ENCODE measurements at regions not wholly inside any gene's neighbourhood (a gene's known extent, or its start where the extent isn't known, plus 50 kb on each side); places are given as distances from the start of the nearest gene placed in this dataset.

DNA sequence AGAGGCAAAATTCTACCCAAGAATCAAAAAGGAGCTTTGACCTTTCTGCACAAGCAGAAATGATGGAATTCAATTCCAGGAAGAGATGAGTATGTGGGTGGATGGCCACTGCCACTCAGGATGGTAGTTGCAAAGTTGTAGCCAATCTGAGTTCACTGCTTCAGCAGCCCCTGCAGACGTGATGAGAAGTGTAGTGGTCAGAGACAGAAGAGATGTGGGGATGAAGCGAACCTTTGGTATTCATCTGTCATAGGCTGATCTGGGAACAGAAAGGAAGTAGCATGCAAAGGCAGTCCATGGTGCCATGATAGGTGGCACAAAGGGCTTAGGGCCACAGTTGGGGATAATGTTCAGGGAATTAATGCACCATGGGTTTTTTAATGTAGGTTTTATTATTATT lies 81.1 kb upstream of the PGBD5 start:
- ChIA-PET POLR2A (no interaction called here), CTCF (interaction anchor here (1.1 kb wide), 1 partner anchor 13 kb away, joined by 3 read pairs; no protein-coding TSS in a partner anchor)
- no peak overlapping the region for H2AFZ ChIP-seq (ENCODE audit: low read depth)
- no peaks in the 10 kb centered on the region for H3K9me3 ChIP-seq
- no peaks in the 10 kb centered on the region for H3K9me2 ChIP-seq
- TF ChIP-seq, protein P1, sequence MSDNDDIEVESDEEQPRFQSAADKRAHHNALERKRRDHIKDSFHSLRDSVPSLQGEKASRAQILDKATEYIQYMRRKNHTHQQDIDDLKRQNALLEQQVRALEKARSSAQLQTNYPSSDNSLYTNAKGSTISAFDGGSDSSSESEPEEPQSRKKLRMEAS (IDR thresholded peaks at IDR 0.05; ENCODE audit: low read depth) = no peak
- TF ChIP-seq, protein P2, sequence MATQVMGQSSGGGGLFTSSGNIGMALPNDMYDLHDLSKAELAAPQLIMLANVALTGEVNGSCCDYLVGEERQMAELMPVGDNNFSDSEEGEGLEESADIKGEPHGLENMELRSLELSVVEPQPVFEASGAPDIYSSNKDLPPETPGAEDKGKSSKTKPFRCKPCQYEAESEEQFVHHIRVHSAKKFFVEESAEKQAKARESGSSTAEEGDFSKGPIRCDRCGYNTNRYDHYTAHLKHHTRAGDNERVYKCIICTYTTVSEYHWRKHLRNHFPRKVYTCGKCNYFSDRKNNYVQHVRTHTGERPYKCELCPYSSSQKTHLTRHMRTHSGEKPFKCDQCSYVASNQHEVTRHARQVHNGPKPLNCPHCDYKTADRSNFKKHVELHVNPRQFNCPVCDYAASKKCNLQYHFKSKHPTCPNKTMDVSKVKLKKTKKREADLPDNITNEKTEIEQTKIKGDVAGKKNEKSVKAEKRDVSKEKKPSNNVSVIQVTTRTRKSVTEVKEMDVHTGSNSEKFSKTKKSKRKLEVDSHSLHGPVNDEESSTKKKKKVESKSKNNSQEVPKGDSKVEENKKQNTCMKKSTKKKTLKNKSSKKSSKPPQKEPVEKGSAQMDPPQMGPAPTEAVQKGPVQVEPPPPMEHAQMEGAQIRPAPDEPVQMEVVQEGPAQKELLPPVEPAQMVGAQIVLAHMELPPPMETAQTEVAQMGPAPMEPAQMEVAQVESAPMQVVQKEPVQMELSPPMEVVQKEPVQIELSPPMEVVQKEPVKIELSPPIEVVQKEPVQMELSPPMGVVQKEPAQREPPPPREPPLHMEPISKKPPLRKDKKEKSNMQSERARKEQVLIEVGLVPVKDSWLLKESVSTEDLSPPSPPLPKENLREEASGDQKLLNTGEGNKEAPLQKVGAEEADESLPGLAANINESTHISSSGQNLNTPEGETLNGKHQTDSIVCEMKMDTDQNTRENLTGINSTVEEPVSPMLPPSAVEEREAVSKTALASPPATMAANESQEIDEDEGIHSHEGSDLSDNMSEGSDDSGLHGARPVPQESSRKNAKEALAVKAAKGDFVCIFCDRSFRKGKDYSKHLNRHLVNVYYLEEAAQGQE (IDR thresholded peaks at IDR 0.05; ENCODE audit: low read depth, low read length) = no peak
- TF ChIP-seq, protein P3, sequence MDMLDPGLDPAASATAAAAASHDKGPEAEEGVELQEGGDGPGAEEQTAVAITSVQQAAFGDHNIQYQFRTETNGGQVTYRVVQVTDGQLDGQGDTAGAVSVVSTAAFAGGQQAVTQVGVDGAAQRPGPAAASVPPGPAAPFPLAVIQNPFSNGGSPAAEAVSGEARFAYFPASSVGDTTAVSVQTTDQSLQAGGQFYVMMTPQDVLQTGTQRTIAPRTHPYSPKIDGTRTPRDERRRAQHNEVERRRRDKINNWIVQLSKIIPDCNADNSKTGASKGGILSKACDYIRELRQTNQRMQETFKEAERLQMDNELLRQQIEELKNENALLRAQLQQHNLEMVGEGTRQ (IDR thresholded peaks at IDR 0.05; ENCODE audit: borderline replicate concordance, low read depth, low read length) = no peak
- no peak for TF ChIP-seq EZH2phosphoT487 (IDR thresholded peaks at IDR 0.05; ENCODE audit: borderline replicate concordance, low read depth)
- H3K27ac ChIP-seq (ENCODE audit: low read depth in 2 of 2, low read length in 1 of 2) = no peak overlapping the region
- H3K4me1 ChIP-seq (ENCODE audit: control insufficient read depth in 1 of 2, insufficient read depth in 2 of 2, low read depth in 1 of 2, low read length in 1 of 2) = no peaks in the 10 kb centered on the region; a peak in 1 of 4 replicates
- WGBS (ENCODE audit: low lambda C conversion rate) = 25% methylated on average over 2 of the region's 2 CpGs
- DNase-seq = no peak
- no peak overlapping the region for H3K9ac ChIP-seq
- no peaks in the 10 kb centered on the region for H4K20me1 ChIP-seq (ENCODE audit: insufficient read depth)
- no peaks in the 10 kb centered on the region for H3F3A ChIP-seq (replicated peaks; ENCODE audit: insufficient read depth)
- H3K4me3 ChIP-seq (ENCODE audit: low read depth in 2 of 2, low read length in 1 of 2) = no peak overlapping the region
- no peaks in the 10 kb centered on the region for H3K36me3 ChIP-seq (replicated peaks in 1 of 2; ENCODE audit: control insufficient read depth in 1 of 2, insufficient read depth in 2 of 2, low read length in 1 of 2)
- H3K4me2 ChIP-seq = no peak overlapping the region
- H3K79me2 ChIP-seq (ENCODE audit: insufficient read depth) = no peaks in the 10 kb centered on the region
- H3K27me3 ChIP-seq (ENCODE audit: insufficient read depth) = no peaks in the 10 kb centered on the region

DNA sequence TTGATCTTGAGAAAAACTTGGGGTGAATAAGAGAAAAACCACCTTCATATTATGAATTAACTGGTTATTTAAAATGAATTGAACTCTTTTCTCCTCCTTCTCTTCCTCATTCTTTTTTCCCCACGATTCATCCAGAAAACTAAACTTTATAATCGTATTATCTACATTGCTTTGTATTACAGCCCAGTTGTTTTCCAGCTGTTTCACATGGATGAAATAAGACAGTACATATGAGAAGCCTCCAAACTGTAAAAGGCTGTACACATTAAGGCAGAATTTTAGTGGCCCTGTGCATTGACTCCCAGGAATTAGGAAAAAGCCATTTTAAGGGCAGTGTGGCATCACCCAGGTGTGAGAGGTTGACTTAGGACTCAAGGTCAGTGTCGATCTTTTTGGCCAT lies 80.3 kb upstream of the PGBD5 start:
- no peaks in the 10 kb centered on the region; a peak in 1 of 4 replicates for H3K4me1 ChIP-seq (ENCODE audit: control insufficient read depth in 1 of 2, insufficient read depth in 2 of 2, low read depth in 1 of 2, low read length in 1 of 2)
- H3F3A ChIP-seq (replicated peaks; ENCODE audit: insufficient read depth) = no peaks in the 10 kb centered on the region
- no peak overlapping the region for H2AFZ ChIP-seq (ENCODE audit: low read depth)
- H3K9ac ChIP-seq = no peak overlapping the region
- no peaks in the 10 kb centered on the region for H4K20me1 ChIP-seq (ENCODE audit: insufficient read depth)
- no peak overlapping the region for H3K4me2 ChIP-seq
- H3K36me3 ChIP-seq (replicated peaks in 1 of 2; ENCODE audit: control insufficient read depth in 1 of 2, insufficient read depth in 2 of 2, low read length in 1 of 2) = no peaks in the 10 kb centered on the region
- TF ChIP-seq SMC3 (IDR thresholded peaks at IDR 0.05; ENCODE audit: low read depth, low read length) = no peak
- no peak for TF ChIP-seq RXRA (IDR thresholded peaks at IDR 0.05; ENCODE audit: borderline replicate concordance, low read depth)
- TF ChIP-seq EZH2phosphoT487 (IDR thresholded peaks at IDR 0.05; ENCODE audit: borderline replicate concordance, low read depth) = no peak
- TF ChIP-seq FOXM1 (IDR thresholded peaks at IDR 0.05; ENCODE audit: low read depth) = no peak
- no peak for TF ChIP-seq MXI1 (IDR thresholded peaks at IDR 0.05; ENCODE audit: low read depth, low read length)
- TF ChIP-seq SIN3A (IDR thresholded peaks at IDR 0.05; ENCODE audit: borderline replicate concordance, low read depth, low read length) = no peak
- TF ChIP-seq NRF1 (IDR thresholded peaks at IDR 0.05; ENCODE audit: low read depth, low read length) = no peak
- no peak for TF ChIP-seq FOSL2 (IDR thresholded peaks at IDR 0.05; ENCODE audit: borderline replicate concordance, low read depth)
- TF ChIP-seq JUND (IDR thresholded peaks at IDR 0.05) = no peak
- CTCF ChIA-PET = interaction anchor here (1.1 kb wide), 1 partner anchor 13 kb away, joined by 3 read pairs; no protein-coding TSS in a partner anchor
- H3K79me2 ChIP-seq (ENCODE audit: insufficient read depth) = no peaks in the 10 kb centered on the region
- H3K27me3 ChIP-seq (ENCODE audit: insufficient read depth) = no peaks in the 10 kb centered on the region
- no peak for DNase-seq
- H3K9me3 ChIP-seq = no peaks in the 10 kb centered on the region
- no peak overlapping the region for H3K4me3 ChIP-seq (ENCODE audit: low read depth in 2 of 2, low read length in 1 of 2)
- H3K9me2 ChIP-seq = no peaks in the 10 kb centered on the region
- 18% methylated on average over 3 of the region's 3 CpGs for WGBS (ENCODE audit: low lambda C conversion rate)
- no peak overlapping the region for H3K27ac ChIP-seq (ENCODE audit: low read depth in 2 of 2, low read length in 1 of 2)
- POLR2A ChIA-PET = no interaction called here
